ENCODE measurements at regions not wholly inside any gene's neighbourhood (a gene's known extent, or its start where the extent isn't known, plus 50 kb on each side); places are given as distances from the start of the nearest gene placed in this dataset.

DNA sequence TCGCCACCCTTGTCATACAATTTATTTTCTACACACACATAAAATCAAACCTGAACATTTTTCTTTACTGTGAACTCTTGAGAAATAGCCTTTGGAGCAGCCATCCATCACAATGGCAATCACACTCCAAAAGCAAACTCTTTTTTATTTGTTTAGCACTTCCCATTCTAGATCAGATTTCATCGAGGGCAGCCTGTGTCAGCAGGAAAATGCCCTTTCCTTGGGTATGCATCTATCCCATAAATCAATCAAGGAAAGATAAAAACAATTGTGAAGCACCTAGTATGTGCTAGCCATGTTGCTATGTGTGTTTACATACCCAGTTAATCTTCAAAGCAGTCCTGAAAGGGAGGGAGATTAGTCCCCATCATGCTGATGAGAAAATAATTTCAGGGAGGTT is 484.1 kb upstream of the USP24 start:
- BruUV-seq (replicated peaks): no TSS peak
- POLR2A ChIA-PET: no interaction called here
- H3K9me2 ChIP-seq (ENCODE audit: insufficient read depth, low read length): no peaks in the 10 kb centered on the region
- H3K4me3 ChIP-seq (ENCODE audit: low read depth, low read length, poor library complexity, severe bottlenecking): no peak overlapping the region
- H2AFZ ChIP-seq (ENCODE audit: low read length): no peak overlapping the region
- H3K27ac ChIP-seq (ENCODE audit: low read depth, low read length, poor library complexity, severe bottlenecking): no peak overlapping the region
- TF ChIP-seq, protein P1, sequence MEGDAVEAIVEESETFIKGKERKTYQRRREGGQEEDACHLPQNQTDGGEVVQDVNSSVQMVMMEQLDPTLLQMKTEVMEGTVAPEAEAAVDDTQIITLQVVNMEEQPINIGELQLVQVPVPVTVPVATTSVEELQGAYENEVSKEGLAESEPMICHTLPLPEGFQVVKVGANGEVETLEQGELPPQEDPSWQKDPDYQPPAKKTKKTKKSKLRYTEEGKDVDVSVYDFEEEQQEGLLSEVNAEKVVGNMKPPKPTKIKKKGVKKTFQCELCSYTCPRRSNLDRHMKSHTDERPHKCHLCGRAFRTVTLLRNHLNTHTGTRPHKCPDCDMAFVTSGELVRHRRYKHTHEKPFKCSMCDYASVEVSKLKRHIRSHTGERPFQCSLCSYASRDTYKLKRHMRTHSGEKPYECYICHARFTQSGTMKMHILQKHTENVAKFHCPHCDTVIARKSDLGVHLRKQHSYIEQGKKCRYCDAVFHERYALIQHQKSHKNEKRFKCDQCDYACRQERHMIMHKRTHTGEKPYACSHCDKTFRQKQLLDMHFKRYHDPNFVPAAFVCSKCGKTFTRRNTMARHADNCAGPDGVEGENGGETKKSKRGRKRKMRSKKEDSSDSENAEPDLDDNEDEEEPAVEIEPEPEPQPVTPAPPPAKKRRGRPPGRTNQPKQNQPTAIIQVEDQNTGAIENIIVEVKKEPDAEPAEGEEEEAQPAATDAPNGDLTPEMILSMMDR (conservative IDR thresholded peaks at IDR 0.05; ENCODE audit: low read length): no peak
- no peak for TF ChIP-seq EZH2phosphoT487 (IDR thresholded peaks at IDR 0.05; ENCODE audit: borderline replicate concordance, low read depth, low read length)
- no peaks in the 10 kb centered on the region for H3K4me1 ChIP-seq (ENCODE audit: insufficient read depth, low read length, poor library complexity, severe bottlenecking)
- H3K36me3 ChIP-seq (ENCODE audit: insufficient read depth, low read length): no peaks in the 10 kb centered on the region
- DNase-seq (ENCODE audit: low spot score): no peak
- CTCF ChIA-PET (ENCODE audit: unreplicated experiment): no interaction called here
- H3K79me2 ChIP-seq (ENCODE audit: insufficient read depth, low read depth, low read length): no peaks in the 10 kb centered on the region
- no peaks in the 10 kb centered on the region for H3K9me3 ChIP-seq (ENCODE audit: low read length)
- no peak overlapping the region for H3K4me2 ChIP-seq (ENCODE audit: low read length)
- H4K20me1 ChIP-seq (ENCODE audit: insufficient read depth, low read length): no peaks in the 10 kb centered on the region
- intact Hi-C loops (cut with micrococcal nuclease; ENCODE audit: unreplicated experiment): no loop called here

DNA sequence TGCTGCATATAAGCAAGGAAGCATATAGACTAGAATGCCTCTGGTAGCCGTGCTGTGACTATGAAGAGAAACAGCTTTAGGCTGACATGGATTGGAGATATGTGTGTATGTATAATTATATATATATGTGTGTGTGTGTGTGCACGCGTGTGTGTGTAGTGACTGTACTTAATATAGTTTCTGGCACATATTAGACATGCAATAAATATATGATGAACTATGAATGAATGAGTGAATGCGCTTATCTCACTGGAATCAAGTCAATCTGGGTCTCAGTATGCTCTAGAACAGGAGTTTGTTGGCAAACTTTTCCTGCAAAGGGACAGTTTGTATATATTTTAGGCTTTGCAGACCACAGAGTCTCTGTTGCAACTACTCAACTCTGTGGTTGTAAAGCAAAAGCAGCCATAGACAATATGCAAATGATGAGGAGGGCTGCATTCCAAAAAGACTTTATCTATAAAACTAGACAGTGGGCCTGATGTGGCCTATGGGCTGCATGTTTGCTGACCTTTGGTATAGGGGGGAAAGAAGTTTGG is 482.9 kb upstream of the USP24 start:
- CTCF ChIA-PET (ENCODE audit: unreplicated experiment): no interaction called here
- Histone ChIP-seq H2AFZ (ENCODE audit: low read length) (no peak overlapping the region), H3K4me1 (ENCODE audit: insufficient read depth, low read length, poor library complexity, severe bottlenecking) (no peaks in the 10 kb centered on the region), H3K4me2 (ENCODE audit: low read length) (no peak overlapping the region), H3K27ac (ENCODE audit: low read depth, low read length, poor library complexity, severe bottlenecking) (no peak overlapping the region), H4K20me1 (ENCODE audit: insufficient read depth, low read length) (no peaks in the 10 kb centered on the region), H3K9me2 (ENCODE audit: insufficient read depth, low read length) (no peaks in the 10 kb centered on the region), H3K4me3 (ENCODE audit: low read depth, low read length, poor library complexity, severe bottlenecking) (no peak overlapping the region), H3K36me3 (ENCODE audit: insufficient read depth, low read length) (no peaks in the 10 kb centered on the region), H3K79me2 (ENCODE audit: insufficient read depth, low read depth, low read length) (no peaks in the 10 kb centered on the region), H3K9me3 (ENCODE audit: low read length) (no peaks in the 10 kb centered on the region)
- intact Hi-C loops (cut with micrococcal nuclease; ENCODE audit: unreplicated experiment): no loop called here
- no peak for DNase-seq (ENCODE audit: low spot score)
- no peak for TF ChIP-seq EZH2phosphoT487 (IDR thresholded peaks at IDR 0.05; ENCODE audit: borderline replicate concordance, low read depth, low read length)
- TF ChIP-seq, protein P1 (conservative IDR thresholded peaks at IDR 0.05; ENCODE audit: low read length): no peak
- POLR2A ChIA-PET: no interaction called here
- BruUV-seq (replicated peaks): no TSS peak

DNA sequence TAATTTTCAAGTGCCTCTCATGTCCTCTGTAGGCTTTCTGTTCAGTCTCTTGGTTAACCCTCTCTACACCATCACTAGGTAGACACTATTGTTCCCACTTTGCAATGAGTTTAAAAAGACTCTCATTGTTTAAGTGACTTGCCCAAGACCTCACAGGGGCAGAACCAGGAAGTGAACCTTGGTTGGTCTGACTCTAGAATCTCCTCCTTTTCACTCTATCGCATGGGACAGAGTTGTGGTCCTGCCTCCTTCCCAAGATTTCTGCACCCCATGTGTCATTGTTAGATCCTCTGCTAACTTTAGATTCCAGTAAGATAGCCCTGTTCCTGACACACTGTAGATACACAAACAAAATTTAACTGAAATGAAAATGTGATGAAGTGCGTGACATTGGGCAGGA is 481.7 kb upstream of the USP24 start:
- no peak overlapping the region for H3K27ac ChIP-seq (ENCODE audit: low read depth, low read length, poor library complexity, severe bottlenecking)
- H3K79me2 ChIP-seq (ENCODE audit: insufficient read depth, low read depth, low read length): no peaks in the 10 kb centered on the region
- no TSS peak for BruUV-seq (replicated peaks)
- H3K36me3 ChIP-seq (ENCODE audit: insufficient read depth, low read length): no peaks in the 10 kb centered on the region
- no peaks in the 10 kb centered on the region for H3K9me2 ChIP-seq (ENCODE audit: insufficient read depth, low read length)
- no peaks in the 10 kb centered on the region for H3K9me3 ChIP-seq (ENCODE audit: low read length)
- ChIA-PET POLR2A (no interaction called here), CTCF (ENCODE audit: unreplicated experiment) (no interaction called here)
- TF ChIP-seq, protein P1 (conservative IDR thresholded peaks at IDR 0.05; ENCODE audit: low read length): no peak
- TF ChIP-seq EZH2phosphoT487 (IDR thresholded peaks at IDR 0.05; ENCODE audit: borderline replicate concordance, low read depth, low read length): no peak
- no peaks in the 10 kb centered on the region for H4K20me1 ChIP-seq (ENCODE audit: insufficient read depth, low read length)
- H3K4me2 ChIP-seq (ENCODE audit: low read length): no peak overlapping the region
- intact Hi-C loops (cut with micrococcal nuclease; ENCODE audit: unreplicated experiment): no loop called here
- DNase-seq (ENCODE audit: low spot score): no peak
- no peak overlapping the region for H2AFZ ChIP-seq (ENCODE audit: low read length)
- H3K4me1 ChIP-seq (ENCODE audit: insufficient read depth, low read length, poor library complexity, severe bottlenecking): no peaks in the 10 kb centered on the region
- H3K4me3 ChIP-seq (ENCODE audit: low read depth, low read length, poor library complexity, severe bottlenecking): no peak overlapping the region
